OCI-LY1 (cell line): ENCODE measurements at regions not wholly inside any gene's neighbourhood (a gene's known extent, or its start where the extent isn't known, plus 50 kb on each side); places are given as distances from the start of the nearest gene placed in this dataset.

Experiments used
- H2AFZ ChIP-seq: fragments of 200-600 bp; sonication (generic), shearing (Covaris generic); 2 replicates; pipeline ENCODE4 v1.6.0; 2014; ENCODE audit warnings: antibody characterized with exemption, mild to moderate bottlenecking, low read length
- H3F3A ChIP-seq: fragments of 200-600 bp; sonication (generic), shearing (Covaris generic); 2 replicates; pipeline ENCODE4 v1.6.0; 2014; ENCODE audit warnings: mild to moderate bottlenecking, antibody characterized with exemption, low read length, moderate library complexity; ENCODE audit not compliant: insufficient read depth
- H3K27ac ChIP-seq: fragments of 200-600 bp; sonication (generic); 2 replicates; pipeline ENCODE4 v1.5.1; 2014; ENCODE audit warnings: low read length, mixed run types, mild to moderate bottlenecking, low read depth; ENCODE audit not compliant: poor library complexity, severe bottlenecking
- H3K27me3 ChIP-seq: fragments of 200-600 bp; sonication (generic); 2 replicates; pipeline ENCODE4 v1.6.0; 2014; ENCODE audit warnings: antibody characterized with exemption, mild to moderate bottlenecking, low read length, moderate library complexity; ENCODE audit not compliant: insufficient read depth
- H3K36me3 ChIP-seq: fragments of 200-600 bp; sonication (generic); 2 replicates; pipeline ENCODE4 v1.6.1; 2014; ENCODE audit warnings: mild to moderate bottlenecking, antibody characterized with exemption, low read length, moderate library complexity, mixed read lengths; ENCODE audit not compliant: insufficient read depth
- H3K4me1 ChIP-seq: fragments of 200-600 bp; sonication (generic); 2 replicates; pipeline ENCODE4 v1.5.1; 2014; ENCODE audit warnings: mild to moderate bottlenecking, low read length, moderate library complexity; ENCODE audit not compliant: insufficient read depth, severe bottlenecking
- H3K4me2 ChIP-seq: fragments of 200-600 bp; sonication (generic), shearing (Covaris generic); 2 replicates; pipeline ENCODE4 v1.6.1; 2014; ENCODE audit warnings: low read length
- H3K4me3 ChIP-seq: fragments of 200-600 bp; sonication (generic); 2 replicates; pipeline ENCODE4 v1.5.1; 2014; ENCODE audit warnings: low read length, low read depth, mild to moderate bottlenecking, mixed read lengths; ENCODE audit not compliant: poor library complexity, severe bottlenecking
- H3K79me2 ChIP-seq: fragments of 200-600 bp; shearing (Covaris generic); 2 replicates; pipeline ENCODE4 v1.6.1; 2016; ENCODE audit warnings: mixed run types, low read length, mixed read lengths; ENCODE audit not compliant: insufficient read depth
- H3K9ac ChIP-seq: fragments of 200-600 bp; sonication (generic), shearing (Covaris generic); 2 replicates; pipeline ENCODE4 v1.6.1; 2014; ENCODE audit warnings: mild to moderate bottlenecking, low read length, mixed read lengths
- H3K9me2 ChIP-seq: fragments of 200-600 bp; sonication (generic), shearing (Covaris generic); 2 replicates; pipeline ENCODE4 v1.6.1; 2014; ENCODE audit warnings: low read depth, mild to moderate bottlenecking, low read length, mixed read lengths
- H3K9me3 ChIP-seq: fragments of 200-600 bp; shearing (Covaris generic); 2 replicates; pipeline ENCODE4 v1.6.1; 2014; ENCODE audit warnings: low read length, mixed read lengths
- H4K20me1 ChIP-seq: fragments of 200-600 bp; sonication (generic), shearing (Covaris generic); 2 replicates; pipeline ENCODE4 v1.6.0; 2016; ENCODE audit warnings: mild to moderate bottlenecking, low read length; ENCODE audit not compliant: insufficient read depth
- EZH2 ChIP-seq: fragments of 200-600 bp; sonication (generic), shearing (Covaris generic); IDR thresholded peaks from 2 replicates; pipeline ENCODE4 v1.8.0; 2017; ENCODE audit warnings: borderline replicate concordance, mixed run types, mild to moderate bottlenecking, antibody characterized with exemption, low read length, moderate library complexity, mixed read lengths
- TF ChIP-seq, protein P1 (sequence below): fragments of 200-600 bp; sonication (generic), shearing (Covaris generic); IDR thresholded peaks from 2 replicates; pipeline ENCODE4 v1.5.1; 2017; ENCODE audit warnings: mild to moderate bottlenecking, antibody characterized with exemption, low read length, moderate library complexity, mixed read lengths

DNA sequence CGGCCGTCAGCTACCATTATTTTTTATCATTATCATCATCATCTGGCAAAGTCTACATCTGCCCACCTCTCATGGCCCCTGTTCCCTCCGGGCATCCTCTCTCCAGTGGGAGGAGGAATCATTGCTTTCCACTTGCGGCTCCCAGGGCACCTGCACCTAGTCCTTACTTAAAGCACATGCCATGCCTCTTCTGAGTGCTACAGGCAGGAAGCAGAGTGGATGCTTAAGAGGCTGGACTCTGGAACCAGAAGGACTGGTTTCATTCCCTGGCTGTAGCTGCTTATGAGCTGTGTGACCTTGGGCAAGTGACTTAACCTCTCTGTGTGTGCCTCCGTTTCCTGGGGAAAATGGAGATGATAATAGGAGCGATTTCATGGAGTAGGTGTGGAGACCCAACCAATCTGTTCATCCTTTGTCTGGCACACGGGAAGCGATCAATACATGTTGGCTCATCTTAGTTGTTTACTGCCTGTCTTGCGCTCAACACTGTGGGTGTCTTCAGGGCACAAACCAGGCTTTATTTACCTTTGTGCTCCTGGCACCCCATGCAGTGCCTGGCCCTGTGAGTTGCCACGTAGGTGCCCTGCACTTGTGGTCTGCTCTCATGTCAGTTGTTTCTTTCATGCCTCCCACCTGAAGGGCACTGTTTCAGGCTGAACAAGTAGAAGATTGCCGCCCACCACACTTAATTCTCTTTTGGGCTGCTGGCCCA is 317.0 kb upstream of the SULF2 start:
- Histone ChIP-seq H3K27ac (no peak overlapping the region), H3K4me3 (no peak overlapping the region), H3K4me2 (no peak overlapping the region), H3K9me3 (no peaks in the 10 kb centered on the region), H3K4me1 (no peaks in the 10 kb centered on the region), H3K9me2 (no peaks in the 10 kb centered on the region), H3K36me3 (no peaks in the 10 kb centered on the region), H3F3A (no peaks in the 10 kb centered on the region), H4K20me1 (no peaks in the 10 kb centered on the region), H3K27me3 (peaks cover 4% of the 10 kb centered on the region; the same call in 1 of the 2 replicates), H3K9ac (no peak overlapping the region), H3K79me2 (no peaks in the 10 kb centered on the region), H2AFZ (no peak overlapping the region)
- TF ChIP-seq, protein P1, sequence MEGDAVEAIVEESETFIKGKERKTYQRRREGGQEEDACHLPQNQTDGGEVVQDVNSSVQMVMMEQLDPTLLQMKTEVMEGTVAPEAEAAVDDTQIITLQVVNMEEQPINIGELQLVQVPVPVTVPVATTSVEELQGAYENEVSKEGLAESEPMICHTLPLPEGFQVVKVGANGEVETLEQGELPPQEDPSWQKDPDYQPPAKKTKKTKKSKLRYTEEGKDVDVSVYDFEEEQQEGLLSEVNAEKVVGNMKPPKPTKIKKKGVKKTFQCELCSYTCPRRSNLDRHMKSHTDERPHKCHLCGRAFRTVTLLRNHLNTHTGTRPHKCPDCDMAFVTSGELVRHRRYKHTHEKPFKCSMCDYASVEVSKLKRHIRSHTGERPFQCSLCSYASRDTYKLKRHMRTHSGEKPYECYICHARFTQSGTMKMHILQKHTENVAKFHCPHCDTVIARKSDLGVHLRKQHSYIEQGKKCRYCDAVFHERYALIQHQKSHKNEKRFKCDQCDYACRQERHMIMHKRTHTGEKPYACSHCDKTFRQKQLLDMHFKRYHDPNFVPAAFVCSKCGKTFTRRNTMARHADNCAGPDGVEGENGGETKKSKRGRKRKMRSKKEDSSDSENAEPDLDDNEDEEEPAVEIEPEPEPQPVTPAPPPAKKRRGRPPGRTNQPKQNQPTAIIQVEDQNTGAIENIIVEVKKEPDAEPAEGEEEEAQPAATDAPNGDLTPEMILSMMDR = no peak
- no peak for TF ChIP-seq EZH2

DNA sequence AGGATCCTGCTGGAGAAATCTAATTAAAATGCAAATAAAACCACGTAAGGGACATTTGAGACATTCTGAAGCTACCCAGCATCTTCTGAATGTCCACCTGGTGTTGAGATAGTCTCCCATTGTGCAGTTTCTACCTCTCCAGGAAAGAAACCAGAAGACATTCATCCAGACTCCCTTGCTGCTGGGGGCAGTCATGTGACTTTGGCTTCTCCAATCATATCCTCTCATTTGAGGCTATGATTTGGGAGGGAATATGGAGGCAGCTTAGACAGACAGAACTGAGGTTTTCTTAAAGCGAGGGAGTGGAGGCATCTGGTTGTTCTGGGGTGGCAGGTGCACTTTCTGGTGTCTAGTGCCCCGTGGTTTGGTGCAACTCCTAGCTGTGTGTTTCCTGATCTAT is 315.2 kb upstream of the SULF2 start:
- no peaks in the 10 kb centered on the region for H3K9me3 ChIP-seq
- no peaks in the 10 kb centered on the region; the same call in 1 of the 2 replicates for H3K27me3 ChIP-seq
- no peaks in the 10 kb centered on the region for H4K20me1 ChIP-seq
- H3K4me2 ChIP-seq = no peak overlapping the region
- no peak overlapping the region for H3K9ac ChIP-seq
- no peaks in the 10 kb centered on the region for H3K36me3 ChIP-seq
- H2AFZ ChIP-seq = no peak overlapping the region
- H3F3A ChIP-seq = no peaks in the 10 kb centered on the region
- no peaks in the 10 kb centered on the region for H3K79me2 ChIP-seq
- no peak for TF ChIP-seq EZH2
- TF ChIP-seq, protein P1 = no peak
- no peak overlapping the region for H3K4me3 ChIP-seq
- no peak overlapping the region for H3K27ac ChIP-seq
- no peaks in the 10 kb centered on the region for H3K9me2 ChIP-seq
- no peaks in the 10 kb centered on the region for H3K4me1 ChIP-seq

DNA sequence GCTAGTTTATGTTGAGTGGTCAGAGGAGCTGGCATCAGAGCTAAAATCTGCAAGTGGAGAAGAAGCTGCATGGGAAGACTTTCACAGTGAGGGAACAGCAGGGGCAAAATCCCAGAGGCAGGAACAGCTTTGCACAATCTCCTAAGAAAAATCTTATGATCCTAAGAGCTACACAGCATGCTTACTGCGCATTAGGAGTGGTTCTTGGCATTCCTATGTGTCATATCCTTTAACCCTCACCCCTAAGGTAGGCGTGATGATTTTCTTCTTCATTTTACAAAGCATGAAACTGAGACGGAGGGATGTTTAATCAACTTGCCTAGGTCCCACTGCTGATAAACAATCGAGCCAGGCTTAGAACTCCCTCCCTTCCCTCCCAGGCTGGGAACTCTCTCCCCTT is 313.6 kb upstream of the SULF2 start:
- Histone ChIP-seq H3K4me3 (no peak overlapping the region), H3K9ac (no peak overlapping the region), H2AFZ (no peak overlapping the region), H3K9me3 (no peaks in the 10 kb centered on the region), H3K79me2 (no peaks in the 10 kb centered on the region), H3K4me1 (no peaks in the 10 kb centered on the region), H3K36me3 (no peaks in the 10 kb centered on the region), H4K20me1 (no peaks in the 10 kb centered on the region), H3K4me2 (no peak overlapping the region), H3K27me3 (no peaks in the 10 kb centered on the region; the same call in 1 of the 2 replicates), H3F3A (no peaks in the 10 kb centered on the region), H3K27ac (no peak overlapping the region), H3K9me2 (no peaks in the 10 kb centered on the region)
- TF ChIP-seq EZH2 = no peak
- TF ChIP-seq, protein P1 = no peak
